Keratinocyte (primary cell): ENCODE measurements at regions not wholly inside any gene's neighbourhood (a gene's known extent, or its start where the extent isn't known, plus 50 kb on each side); places are given as distances from the start of the nearest gene placed in this dataset.

Source experiments
- CTCF ChIP-seq, 3 experiments: IDR thresholded peaks in 1 of 3; conservative IDR thresholded peaks in 1 of 3; optimal IDR thresholded peaks in 1 of 3; 2 replicates in 2 of 3; 3 replicates in 1 of 3; pipeline versions ENCODE3 to v1.5.1; 2011; ENCODE audit warnings: low read length in 3 of 3, mild to moderate bottlenecking in 3 of 3, moderate library complexity in 2 of 3, control low read depth in 1 of 3, inconsistent platforms in 1 of 3; ENCODE audit not compliant: insufficient read depth in 2 of 3; ENCODE audit errors: extremely low read depth in 1 of 3
- EZH2 ChIP-seq: IDR thresholded peaks from one replicate; pipeline ENCODE4 v1.6.1; 2012; ENCODE audit warnings: inconsistent platforms, mild to moderate bottlenecking, low read length, moderate library complexity

- no peak for TF ChIP-seq CTCF (optimal IDR thresholded peaks at IDR 0.05 in 1 of 3, IDR thresholded peaks at IDR 0.05 in 1 of 3, conservative IDR thresholded peaks at IDR 0.05 in 1 of 3; ENCODE audit: extremely low read depth in 1 of 3, insufficient read depth in 2 of 3, low read length in 3 of 3)
- no peak for TF ChIP-seq EZH2
These were observed 74.8 kb downstream of the SERINC2 start for GRCh38 chr1:31487721-31488293.
